ENCODE measurements at regions not wholly inside any gene's neighbourhood (a gene's known extent, or its start where the extent isn't known, plus 50 kb on each side); places are given as distances from the start of the nearest gene placed in this dataset.

DNA sequence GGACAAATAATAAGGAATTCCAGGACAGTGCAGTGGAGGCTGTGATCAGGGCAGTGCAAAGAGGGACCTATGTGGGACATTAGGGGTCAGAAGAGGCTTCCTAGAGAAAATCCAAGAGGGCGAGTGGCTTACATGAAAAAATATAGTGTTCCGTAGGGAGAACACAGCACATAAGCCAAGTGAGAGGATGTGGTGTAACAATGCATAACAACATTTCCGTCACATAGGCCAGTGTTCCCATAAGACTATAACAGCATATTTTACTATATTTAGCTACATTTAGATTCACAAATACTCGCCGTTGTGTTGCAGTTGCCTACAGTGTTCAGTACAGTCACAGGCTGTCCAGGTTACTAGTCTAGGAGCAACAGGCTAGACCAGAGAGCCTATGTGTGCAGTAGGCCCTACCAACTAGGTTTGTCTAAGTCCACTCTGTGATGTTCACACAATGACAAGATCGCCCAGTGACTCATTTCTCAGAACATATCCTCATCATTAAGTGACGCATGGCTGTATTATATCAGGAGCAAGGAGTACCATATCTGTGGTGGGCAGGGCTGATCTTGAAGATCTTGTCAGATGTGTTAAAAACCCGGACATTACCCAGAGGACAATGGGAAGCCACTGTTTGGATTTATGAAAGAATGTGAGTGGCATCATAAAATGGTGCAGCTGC is 74.0 kb upstream of the TBL1X start:
- TF ChIP-seq, protein P1, sequence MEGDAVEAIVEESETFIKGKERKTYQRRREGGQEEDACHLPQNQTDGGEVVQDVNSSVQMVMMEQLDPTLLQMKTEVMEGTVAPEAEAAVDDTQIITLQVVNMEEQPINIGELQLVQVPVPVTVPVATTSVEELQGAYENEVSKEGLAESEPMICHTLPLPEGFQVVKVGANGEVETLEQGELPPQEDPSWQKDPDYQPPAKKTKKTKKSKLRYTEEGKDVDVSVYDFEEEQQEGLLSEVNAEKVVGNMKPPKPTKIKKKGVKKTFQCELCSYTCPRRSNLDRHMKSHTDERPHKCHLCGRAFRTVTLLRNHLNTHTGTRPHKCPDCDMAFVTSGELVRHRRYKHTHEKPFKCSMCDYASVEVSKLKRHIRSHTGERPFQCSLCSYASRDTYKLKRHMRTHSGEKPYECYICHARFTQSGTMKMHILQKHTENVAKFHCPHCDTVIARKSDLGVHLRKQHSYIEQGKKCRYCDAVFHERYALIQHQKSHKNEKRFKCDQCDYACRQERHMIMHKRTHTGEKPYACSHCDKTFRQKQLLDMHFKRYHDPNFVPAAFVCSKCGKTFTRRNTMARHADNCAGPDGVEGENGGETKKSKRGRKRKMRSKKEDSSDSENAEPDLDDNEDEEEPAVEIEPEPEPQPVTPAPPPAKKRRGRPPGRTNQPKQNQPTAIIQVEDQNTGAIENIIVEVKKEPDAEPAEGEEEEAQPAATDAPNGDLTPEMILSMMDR (IDR thresholded peaks at IDR 0.05; ENCODE audit: low read length), result no peak
- no peak for TF ChIP-seq EZH2 (IDR thresholded peaks at IDR 0.05; ENCODE audit: borderline replicate concordance, low read length)

All from OCI-LY1 (cell line).